Activated CD4-positive, alpha-beta memory T cell treated with anti-CD3 and anti-CD28 coated beads, Interleukin-2, amount 10 ng/mL, durations not matched to agents 7 days and 5 days (primary cell): ENCODE measurements at regions not wholly inside any gene's neighbourhood (a gene's known extent, or its start where the extent isn't known, plus 50 kb on each side); places are given as distances from the start of the nearest gene placed in this dataset.

Experiments used
- CTCF ChIA-PET: fragments of 350-600 bp; sonication (Branson Sonifier 250); formaldehyde crosslinking; loops from one replicate; lab custom pipeline; 2021; ENCODE audit warnings: antibody characterized with exemption, inconsistent platforms; lab: Charles Lee
- POLR2A ChIA-PET: fragments of 350-600 bp; sonication (Branson Sonifier 250); formaldehyde crosslinking; loops from one replicate; lab custom pipeline; 2021; ENCODE audit warnings: antibody characterized with exemption; lab: Charles Lee
- DNase-seq: peaks from one replicate; pipeline ENCODE4 v3.0.0-alpha.2; 2020
- H3K27ac Mint-ChIP-seq: one replicate; pipeline ENCODE4 v1.8.0; 2021; ENCODE audit warnings: mild to moderate bottlenecking, mixed read lengths
- H3K27me3 Mint-ChIP-seq: one replicate; pipeline ENCODE4 v1.8.0; 2021; ENCODE audit warnings: mixed read lengths
- H3K36me3 Mint-ChIP-seq: one replicate; pipeline ENCODE4 v1.8.0; 2021; ENCODE audit warnings: low read depth, mixed read lengths
- H3K4me1 Mint-ChIP-seq: one replicate; pipeline ENCODE4 v1.8.0; 2021; ENCODE audit warnings: mixed read lengths
- H3K4me3 Mint-ChIP-seq: one replicate; pipeline ENCODE4 v1.8.0; 2021; ENCODE audit warnings: mild to moderate bottlenecking, mixed read lengths
- H3K9me3 Mint-ChIP-seq: one replicate; pipeline ENCODE4 v1.8.0; 2021; ENCODE audit warnings: mixed read lengths

DNA sequence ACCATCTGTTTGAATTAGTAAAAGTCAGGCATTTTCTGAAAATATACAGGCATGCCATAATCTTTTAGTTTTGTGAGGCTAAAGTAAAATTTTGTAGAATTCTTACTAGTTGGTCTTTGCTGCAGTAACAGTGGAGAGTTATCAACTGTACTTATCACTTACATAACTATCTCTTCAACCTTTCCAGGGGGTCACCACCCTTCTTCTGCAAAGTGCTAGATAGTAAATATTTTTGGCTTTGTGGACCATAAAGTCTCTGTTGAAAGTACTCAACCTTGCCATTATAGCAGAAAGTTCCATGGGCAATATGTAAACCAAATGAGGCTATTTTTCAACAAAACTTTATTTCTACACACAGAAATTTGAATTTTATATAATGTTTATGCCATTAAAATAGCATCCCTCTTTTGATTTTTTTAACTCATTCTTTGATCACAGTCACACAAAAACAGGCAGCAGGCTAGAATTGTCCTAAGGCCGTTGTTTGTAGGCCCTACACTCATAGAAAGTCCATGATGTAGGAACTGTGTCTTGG is 59.5 kb upstream of the KLF6 start:
- ChIA-PET POLR2A (no interaction called here), CTCF (no interaction called here)

DNA sequence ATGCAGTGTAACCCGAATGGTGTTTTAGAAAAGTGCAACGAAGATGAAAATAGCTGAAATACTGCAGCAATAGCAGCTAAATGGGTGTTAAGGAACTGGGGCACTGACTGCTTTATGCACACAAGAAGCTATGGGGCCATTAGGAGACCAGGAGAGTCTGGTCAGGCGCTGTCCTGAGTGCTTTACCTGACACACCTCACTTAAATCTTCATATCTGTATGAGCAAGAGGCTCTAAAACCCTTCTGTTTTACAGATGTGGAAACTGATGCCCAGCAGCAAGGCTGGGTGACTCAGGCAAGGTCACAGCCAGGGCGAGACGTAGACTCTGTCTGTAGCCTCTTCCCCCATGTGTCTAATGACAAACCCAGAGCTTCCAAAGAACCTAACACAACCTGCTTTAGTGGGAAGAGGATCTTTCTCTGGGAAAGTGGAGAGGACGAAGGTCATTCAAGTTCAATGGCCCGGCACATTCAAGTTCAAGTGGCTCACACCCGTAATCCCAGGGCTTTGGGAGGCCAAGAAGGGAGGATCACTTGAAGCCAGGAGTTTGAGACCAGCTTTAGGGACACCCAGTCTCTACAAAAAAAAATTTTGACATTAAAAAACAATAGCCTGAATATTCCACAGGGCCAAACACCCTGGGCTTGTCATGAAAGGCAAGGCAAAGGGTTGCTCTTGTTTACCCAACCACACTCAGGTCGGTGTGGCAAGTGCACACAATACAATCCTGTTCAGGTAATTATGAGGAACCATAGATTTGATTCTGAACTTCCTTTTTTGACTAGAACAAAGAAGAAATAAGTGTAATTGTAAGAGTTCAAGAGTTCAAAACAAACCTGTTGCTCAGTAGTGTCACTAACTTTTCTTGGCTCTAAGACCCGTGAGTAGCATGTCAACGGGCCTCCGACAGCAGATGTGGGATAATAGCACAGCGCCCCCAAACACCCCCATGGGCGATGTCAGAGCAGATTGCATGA is 53.7 kb upstream of the KLF6 start:
- H3K4me1 Mint-ChIP-seq: peaks cover 23% of the 10 kb centered on the region
- no peaks in the 10 kb centered on the region for H3K27me3 Mint-ChIP-seq
- H3K36me3 Mint-ChIP-seq: peaks cover 5% of the 10 kb centered on the region
- no peak overlapping the region for H3K27ac Mint-ChIP-seq
- H3K9me3 Mint-ChIP-seq: no peaks in the 10 kb centered on the region
- ChIA-PET POLR2A (interaction anchor here (1.6 kb wide), 1 partner anchor 10 kb away, joined by 5 read pairs; no protein-coding TSS in a partner anchor), CTCF (no interaction called here)
- DNase-seq: no peak
- H3K4me3 Mint-ChIP-seq: no peak overlapping the region

More for the DNA sequence above, 59.5 kb upstream of the KLF6 start:
- no peaks in the 10 kb centered on the region for H3K9me3 Mint-ChIP-seq
- H3K4me3 Mint-ChIP-seq: no peak overlapping the region
- peaks cover under 1% of the 10 kb centered on the region for H3K4me1 Mint-ChIP-seq
- no peaks in the 10 kb centered on the region for H3K27me3 Mint-ChIP-seq
- no peak for DNase-seq
- H3K36me3 Mint-ChIP-seq: peaks cover 5% of the 10 kb centered on the region
- H3K27ac Mint-ChIP-seq: no peak overlapping the region

DNA sequence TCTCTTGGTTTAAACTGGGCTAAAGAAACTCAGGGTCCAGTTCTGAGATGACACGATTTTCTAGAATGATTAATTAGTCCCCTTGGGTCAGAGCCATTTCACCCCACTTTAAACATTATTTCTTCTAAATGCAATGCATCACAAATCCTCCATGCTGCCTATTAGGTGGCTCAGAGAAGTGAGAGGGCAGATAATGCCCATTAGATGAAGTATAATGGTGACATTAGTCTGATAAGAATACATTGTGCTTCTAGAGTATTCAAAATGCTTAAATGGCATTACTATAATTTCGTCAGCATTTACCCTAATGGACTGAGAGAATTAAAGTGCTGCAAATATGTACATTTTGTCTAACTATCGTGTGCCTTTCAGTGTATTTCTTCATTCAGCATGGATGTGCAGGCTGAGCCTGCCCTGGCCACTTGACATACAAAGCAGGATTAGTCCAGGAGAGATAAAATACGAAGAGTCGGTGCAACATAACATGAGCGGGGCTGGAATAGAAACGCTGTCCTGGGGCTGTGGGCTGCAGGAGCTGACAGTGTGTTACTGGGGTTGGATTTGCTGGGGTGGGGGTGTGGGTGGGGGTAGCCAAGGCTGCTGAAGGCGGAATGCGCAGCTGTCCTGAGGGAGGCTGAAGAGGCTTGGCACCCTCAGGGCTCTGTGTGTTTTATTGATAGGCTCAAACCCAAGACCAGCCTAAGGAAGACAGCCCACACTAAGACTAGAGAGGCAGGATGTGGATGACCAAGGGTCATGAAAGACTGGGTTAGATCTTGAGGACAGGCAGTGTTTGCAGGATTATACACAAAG is 52.8 kb upstream of the KLF6 start:
- ChIA-PET POLR2A (interaction anchor here (1.6 to 4.6 kb wide), 2 partner anchors 9 to 53 kb away, joined by 5 to 38 read pairs; partner anchors contain the start of gene KLF6), CTCF (no interaction called here)
- no peaks in the 10 kb centered on the region for H3K27me3 Mint-ChIP-seq
- H3K27ac Mint-ChIP-seq: no peak overlapping the region
- H3K36me3 Mint-ChIP-seq: no peaks in the 10 kb centered on the region
- no peak for DNase-seq
- H3K4me3 Mint-ChIP-seq: no peak overlapping the region
- H3K9me3 Mint-ChIP-seq: no peaks in the 10 kb centered on the region
- peaks cover 27% of the 10 kb centered on the region for H3K4me1 Mint-ChIP-seq

DNA sequence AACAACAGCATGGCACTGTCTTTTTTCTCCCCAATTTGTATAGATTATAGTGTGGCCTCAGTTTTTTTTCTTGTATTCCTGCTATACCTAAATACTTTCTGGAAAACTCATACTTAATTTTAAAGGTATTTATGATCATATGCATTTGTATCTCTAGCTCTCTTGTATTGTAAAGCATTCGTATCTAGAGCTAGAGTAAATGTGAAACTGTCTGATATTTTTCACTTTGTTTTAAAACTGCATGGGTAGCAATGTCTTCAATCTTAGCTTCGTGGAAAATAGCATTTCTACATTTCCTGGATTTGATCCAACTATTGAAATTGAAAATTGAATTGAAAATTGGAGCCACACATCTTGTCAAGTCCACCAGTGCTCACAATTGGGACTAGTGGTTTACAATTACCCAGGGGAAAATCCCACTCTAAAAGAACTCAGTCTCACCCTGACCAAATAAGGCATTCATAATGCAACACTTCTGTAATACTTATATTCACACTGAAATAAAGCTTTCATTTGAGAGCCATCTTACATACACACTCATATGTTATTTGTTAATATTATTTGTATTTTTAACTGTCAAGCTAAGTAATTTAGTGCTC is 51.3 kb upstream of the KLF6 start:
- Mint-ChIP-seq H3K9me3 (no peaks in the 10 kb centered on the region), H3K4me1 (peaks cover 41% of the 10 kb centered on the region)
- POLR2A ChIA-PET: interaction anchor here (0.7 to 4.6 kb wide), 7 partner anchors 26 to 288 kb away, joined by 3 to 38 read pairs (median 4); partner anchors contain the start of gene KLF6

DNA sequence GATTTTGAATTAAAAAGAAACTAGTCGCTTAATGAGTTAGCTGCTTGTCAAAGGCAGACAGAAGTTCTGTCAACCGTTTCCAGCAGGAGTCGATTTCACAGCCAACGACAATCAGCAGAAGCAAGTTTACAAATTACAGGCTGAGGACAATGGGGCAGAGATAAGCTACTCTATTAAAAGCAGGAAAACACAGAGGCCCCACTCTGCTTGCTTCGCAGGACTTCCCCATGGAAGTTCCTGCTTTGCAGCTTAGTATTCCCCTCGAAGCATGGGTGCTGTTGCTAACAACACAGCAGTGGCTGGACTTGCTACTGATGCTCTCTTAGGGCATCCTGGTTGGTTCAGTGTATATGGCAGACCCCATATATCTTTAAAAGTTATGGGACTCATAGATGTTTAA is 50.8 kb upstream of the KLF6 start:
- no peak overlapping the region for H3K27ac Mint-ChIP-seq
- peaks cover 42% of the 10 kb centered on the region for H3K4me1 Mint-ChIP-seq
- POLR2A ChIA-PET: interaction anchor here (0.6 to 4.6 kb wide), 9 partner anchors 16 to 289 kb away, joined by 3 to 38 read pairs (median 4); partner anchors contain the start of gene KLF6
- no peak for DNase-seq
- CTCF ChIA-PET: interaction anchor here (0.7 to 1.2 kb wide), 2 partner anchors 98 to 638 kb away, joined by 3 to 4 read pairs; no protein-coding TSS in a partner anchor
- H3K4me3 Mint-ChIP-seq: no peak overlapping the region
- no peaks in the 10 kb centered on the region for H3K27me3 Mint-ChIP-seq
- no peaks in the 10 kb centered on the region for H3K36me3 Mint-ChIP-seq
- no peaks in the 10 kb centered on the region for H3K9me3 Mint-ChIP-seq

More for the DNA sequence above, 51.3 kb upstream of the KLF6 start:
- Mint-ChIP-seq H3K4me3 (no peak overlapping the region), H3K36me3 (no peaks in the 10 kb centered on the region), H3K27me3 (no peaks in the 10 kb centered on the region), H3K27ac (peak overlapping the region; percentile 31)
- no peak for DNase-seq
- CTCF ChIA-PET: interaction anchor here (0.7 to 1.2 kb wide), 2 partner anchors 98 to 638 kb away, joined by 3 to 4 read pairs; no protein-coding TSS in a partner anchor

DNA sequence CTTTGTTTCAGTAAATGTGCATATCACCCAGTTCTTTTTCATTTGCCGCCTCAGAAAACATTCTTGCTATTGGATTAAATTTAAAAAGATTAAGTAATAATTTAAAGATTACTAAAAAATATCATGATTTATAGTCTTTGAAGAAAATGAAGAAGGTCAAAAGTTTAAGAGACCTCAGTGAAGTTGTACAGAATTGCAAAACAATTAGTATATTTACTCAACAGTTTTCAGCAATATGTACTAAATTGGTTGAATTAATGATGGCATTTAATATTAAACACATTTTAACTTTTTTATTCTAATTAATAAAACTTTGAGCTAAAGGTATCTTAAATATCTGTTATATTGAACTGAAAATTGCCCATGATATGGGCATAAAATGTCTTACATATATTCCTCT is 49.9 kb upstream of the KLF6 start:
- no peaks in the 10 kb centered on the region for H3K27me3 Mint-ChIP-seq
- no peak for DNase-seq
- H3K4me1 Mint-ChIP-seq: peaks cover 46% of the 10 kb centered on the region
- no peak overlapping the region for H3K27ac Mint-ChIP-seq
- CTCF ChIA-PET: no interaction called here
- H3K36me3 Mint-ChIP-seq: no peaks in the 10 kb centered on the region
- no peak overlapping the region for H3K4me3 Mint-ChIP-seq
- POLR2A ChIA-PET: interaction anchor here (0.6 to 4.6 kb wide), 6 partner anchors 17 to 57 kb away, joined by 3 to 38 read pairs (median 5); partner anchors contain the start of gene KLF6
- no peaks in the 10 kb centered on the region for H3K9me3 Mint-ChIP-seq
